Middle frontal gyrus (tissue), 1 donor: ENCODE measurements at regions not wholly inside any gene's neighbourhood (a gene's known extent, or its start where the extent isn't known, plus 50 kb on each side); places are given as distances from the start of the nearest gene placed in this dataset.
"Not testable (repeated sequence)": the region's sequence is repeated elsewhere in the genome, so short reads cannot be mapped to it uniquely, and the experiment has no call there.

Source experiments
- DNase-seq: peaks from one replicate; pipeline ENCODE4 v3.0.0-alpha.2; 2015; ENCODE audit warnings: low spot score; ENCODE audit errors: extremely low spot score

- DNase-seq, result no peak
These were observed 436.5 kb upstream of the SLC30A5 start for GRCh38 chr5:68657055-68657961.

- no peak for DNase-seq
These were observed 434.9 kb upstream of the SLC30A5 start for GRCh38 chr5:68658810-68659372.

DNA sequence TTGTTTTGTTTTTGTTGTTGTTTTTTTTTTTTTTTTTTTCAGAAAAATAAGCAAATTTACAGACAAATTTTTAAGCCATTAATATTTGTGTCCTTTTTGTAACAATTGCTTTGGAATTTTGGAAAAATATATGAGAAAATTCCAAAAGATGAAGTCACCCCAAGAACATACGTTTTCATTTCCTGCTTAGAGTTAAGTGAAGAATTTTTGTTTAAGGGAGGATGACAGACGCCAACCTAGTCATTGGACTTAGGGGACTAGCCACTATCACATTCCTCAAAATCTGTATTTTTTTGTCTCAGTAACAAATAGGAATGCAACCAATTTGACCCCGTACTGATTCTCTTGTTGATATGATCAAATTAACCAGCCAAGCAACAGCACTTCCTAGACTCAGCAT, 433.9 kb upstream of the SLC30A5 start:
- DNase-seq, result no peak

DNA sequence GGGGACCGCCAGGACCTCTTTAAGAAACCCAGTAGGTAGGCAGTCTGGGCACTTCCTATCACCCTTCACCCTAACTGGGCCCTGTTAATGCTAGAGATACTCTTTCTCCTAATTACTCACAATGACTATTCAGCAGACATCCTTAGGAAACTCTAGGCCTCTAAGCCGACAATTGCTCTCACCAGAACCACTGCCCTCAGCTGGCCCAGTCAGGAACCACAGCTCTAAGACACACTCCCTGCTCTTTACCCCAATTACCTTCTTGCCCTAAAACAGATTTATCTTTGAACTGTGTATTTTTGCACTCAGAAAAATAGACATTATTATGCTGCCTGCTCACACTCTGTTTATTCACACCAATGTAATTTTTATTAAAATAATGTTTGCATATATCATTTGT, 432.6 kb upstream of the SLC30A5 start:
- no peak for DNase-seq

- DNase-seq, result no peak
These were observed 431.0 kb upstream of the SLC30A5 start for GRCh38 chr5:68662804-68663307.

DNA sequence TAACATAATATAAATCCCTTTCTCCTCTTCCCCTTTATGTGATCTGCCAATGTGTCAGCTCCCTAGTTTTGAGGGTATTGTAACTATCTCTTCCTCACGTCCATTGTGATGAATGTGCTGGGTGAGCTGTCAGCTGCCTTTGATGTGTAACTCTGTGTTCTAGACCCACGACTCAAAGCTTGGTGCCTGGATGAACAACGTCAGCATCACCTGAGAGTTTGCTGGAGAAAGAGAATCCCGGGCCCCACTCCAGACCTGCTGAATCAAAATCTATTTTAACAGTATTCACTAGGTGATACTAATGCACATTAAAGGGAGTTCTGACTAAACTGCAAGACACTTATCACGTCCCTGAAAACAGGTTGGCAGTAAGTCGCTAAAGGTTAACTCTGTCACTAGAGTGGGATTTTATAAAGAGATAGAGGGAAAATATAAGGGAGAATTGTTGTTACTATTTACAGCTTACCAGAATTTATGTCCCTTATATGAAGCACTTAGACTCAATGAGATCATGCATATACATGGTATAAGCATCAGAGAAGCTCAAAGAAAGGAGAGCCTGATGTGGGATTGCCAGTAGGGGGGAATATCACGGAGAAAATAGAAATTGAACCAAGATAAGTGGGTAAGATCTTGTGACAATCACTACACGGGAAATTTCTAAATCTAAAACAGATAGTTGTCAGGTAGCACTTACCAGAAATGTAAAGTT, 423.8 kb upstream of the SLC30A5 start:
- DNase-seq, result no peak

DNA sequence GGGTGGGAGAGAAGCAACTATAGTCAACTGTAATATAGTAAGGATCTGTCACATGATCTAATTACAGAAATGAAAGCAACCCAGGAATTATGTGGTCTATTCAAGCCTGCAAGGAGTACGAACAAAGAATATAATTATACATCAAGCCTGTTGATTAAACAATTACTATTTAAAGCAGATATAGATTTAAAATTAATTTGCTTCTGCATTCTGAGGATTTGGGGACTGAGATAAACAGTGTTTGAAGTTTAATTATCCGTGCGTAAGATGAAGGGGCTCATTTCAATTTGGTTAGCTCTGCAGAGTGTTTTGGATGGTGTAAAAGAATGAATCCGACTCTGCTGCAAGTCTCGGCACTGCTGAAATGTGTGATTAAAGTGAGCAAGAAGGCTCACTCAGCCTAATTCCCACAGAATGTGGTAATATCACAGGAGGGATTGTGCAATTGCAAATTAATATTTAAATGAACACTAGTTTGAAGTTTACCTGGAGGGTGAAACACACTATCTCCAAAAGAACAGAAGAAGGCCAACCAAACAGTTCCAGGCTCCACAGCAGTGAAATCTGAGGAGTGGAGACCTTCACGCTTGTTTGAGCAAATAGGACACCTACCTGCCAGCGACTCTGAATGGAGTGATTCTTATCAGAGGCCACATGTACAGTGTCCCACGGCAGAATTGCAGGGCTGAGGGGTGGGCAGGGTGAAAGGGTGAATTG, 420.6 kb upstream of the SLC30A5 start:
- DNase-seq, result no peak

DNA sequence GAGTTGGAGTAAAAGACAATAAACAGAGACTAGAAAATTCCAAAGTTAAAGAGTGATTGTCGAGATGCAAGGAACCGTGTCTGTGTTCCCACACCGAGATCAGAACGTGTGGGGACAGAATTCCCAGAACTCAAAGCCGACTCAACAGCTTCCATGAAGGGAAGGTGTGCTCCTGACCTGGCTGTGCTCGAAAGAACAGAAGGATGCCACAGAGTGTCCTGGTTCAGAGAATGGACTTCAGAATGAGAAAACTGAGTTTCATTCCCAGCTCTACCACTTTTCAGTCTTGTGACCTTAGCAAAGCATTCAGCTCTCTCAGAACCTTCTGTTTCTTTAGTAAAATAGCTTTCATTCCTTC, 420.0 kb upstream of the SLC30A5 start:
- no peak for DNase-seq

DNA sequence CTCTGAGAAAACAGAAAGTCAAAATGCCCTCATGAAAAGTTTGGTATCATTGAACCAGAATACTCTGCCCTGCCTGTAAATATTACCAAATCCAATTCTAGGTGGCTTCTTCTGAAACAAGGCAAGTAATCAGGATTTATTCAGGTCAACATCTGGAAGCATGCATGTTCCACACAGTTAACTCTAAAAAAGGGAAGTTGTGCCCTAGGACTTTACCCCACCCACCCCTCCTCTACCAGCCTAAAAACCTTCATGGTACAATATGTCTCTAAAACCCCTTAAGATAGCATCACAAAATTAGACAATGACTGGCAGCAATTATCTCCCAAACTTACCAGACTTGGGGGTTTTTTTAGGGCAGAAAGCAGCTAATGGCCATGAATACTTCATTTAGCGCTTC, 414.8 kb upstream of the SLC30A5 start:
- no peak for DNase-seq

DNA sequence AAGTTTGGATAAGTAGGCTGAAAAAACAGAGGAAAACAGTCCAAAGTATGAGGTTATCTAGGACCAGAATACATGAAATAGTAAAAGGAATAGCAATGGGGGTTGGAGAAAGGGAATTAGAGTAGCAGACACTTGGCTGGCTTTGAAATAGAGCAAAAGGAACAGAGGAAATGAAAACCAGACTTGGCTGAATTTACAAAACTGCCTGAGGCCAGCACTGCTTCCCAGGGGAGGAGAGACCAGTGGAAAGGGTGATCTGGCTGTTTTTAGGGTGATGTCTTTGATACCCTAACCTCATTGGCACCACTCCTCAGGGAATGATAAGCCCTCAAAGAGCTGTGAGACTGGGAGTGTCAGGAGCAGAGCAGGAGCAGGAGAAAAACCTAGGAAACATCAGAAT, 413.4 kb upstream of the SLC30A5 start:
- DNase-seq, result no peak

DNA sequence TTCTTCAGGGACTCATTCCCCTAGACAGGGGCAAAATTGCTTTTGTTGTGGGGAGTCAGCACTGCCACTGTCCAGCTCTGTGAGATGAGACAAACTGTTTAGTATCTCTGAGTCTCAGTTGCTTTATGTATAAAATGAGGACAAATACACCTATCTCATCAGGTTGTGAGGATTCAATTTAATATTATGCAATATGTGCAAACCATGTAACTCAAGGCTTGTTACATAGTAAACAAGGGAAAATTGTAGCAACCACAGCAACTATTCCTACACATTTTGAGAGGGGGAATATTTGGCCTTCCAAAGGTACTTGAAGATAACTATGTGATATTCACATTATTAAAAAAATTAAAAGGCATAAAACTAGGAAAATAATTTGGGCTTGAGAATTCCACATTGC, 411.9 kb upstream of the SLC30A5 start:
- no peak for DNase-seq

DNA sequence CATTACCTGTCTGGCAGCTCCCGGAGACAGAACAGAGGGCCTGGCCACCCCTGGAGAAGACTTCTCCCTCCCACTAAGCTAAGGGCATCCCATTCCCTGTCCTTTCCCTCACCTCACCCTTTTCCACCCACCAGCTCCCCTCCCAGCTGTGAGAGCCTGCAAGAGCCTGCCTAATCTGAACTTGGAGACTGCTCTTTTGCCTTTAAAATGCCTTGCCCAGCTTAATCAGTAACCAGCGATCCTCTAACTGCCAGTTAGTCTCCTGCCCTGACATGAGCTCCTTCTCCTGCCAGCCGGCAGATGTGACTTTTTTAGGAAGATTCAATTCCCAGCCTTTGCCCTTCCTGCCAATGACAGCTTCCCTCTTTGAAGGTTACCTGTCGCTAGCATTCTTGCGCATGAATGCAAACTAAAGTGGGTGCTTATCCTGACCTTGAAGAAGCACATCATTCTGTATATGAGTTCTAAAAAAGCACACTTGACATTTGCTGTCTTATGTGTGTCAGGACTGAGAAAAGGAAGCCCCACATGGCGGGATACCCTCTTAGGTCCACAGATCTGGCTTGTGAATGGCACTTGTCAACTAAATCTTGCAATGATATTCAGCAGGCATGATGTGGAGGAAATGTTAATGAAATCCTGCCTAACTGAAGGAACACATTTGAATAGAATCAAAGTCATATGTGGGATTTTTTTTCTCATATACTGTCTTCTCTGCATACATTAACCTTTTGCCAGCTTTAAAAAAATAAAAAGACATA, 411.2 kb upstream of the SLC30A5 start:
- DNase-seq, result no peak

GRCh38 chr5:68683632-68684036, 410.2 kb upstream of the SLC30A5 start:
- no peak for DNase-seq

GRCh38 chr5:68685863-68686262, 408.0 kb upstream of the SLC30A5 start:
- DNase-seq, result no peak

DNA sequence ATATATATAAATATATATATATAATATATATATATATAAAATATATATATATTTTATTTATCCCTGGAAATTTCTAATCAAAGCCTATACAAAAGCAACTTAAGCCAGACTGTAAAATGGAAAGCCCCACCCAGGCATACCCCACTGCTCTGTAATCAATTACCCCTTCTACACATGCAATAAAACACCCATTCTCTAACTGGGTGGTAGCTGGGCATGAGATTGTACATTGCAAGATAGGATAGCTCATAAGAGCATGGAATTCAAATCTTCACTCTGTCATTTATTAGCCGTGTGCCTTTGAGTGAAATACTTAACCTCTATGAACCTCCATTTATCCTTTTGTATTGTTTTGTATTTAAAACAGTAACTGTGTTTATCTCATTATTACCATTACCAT, 405.3 kb upstream of the SLC30A5 start:
- no peak for DNase-seq

GRCh38 chr5:68689010-68689409, 404.8 kb upstream of the SLC30A5 start:
- DNase-seq, result no peak

- DNase-seq, result not testable (repeated sequence)
These were observed 401.9 kb upstream of the SLC30A5 start for GRCh38 chr5:68691874-68692273.

DNA sequence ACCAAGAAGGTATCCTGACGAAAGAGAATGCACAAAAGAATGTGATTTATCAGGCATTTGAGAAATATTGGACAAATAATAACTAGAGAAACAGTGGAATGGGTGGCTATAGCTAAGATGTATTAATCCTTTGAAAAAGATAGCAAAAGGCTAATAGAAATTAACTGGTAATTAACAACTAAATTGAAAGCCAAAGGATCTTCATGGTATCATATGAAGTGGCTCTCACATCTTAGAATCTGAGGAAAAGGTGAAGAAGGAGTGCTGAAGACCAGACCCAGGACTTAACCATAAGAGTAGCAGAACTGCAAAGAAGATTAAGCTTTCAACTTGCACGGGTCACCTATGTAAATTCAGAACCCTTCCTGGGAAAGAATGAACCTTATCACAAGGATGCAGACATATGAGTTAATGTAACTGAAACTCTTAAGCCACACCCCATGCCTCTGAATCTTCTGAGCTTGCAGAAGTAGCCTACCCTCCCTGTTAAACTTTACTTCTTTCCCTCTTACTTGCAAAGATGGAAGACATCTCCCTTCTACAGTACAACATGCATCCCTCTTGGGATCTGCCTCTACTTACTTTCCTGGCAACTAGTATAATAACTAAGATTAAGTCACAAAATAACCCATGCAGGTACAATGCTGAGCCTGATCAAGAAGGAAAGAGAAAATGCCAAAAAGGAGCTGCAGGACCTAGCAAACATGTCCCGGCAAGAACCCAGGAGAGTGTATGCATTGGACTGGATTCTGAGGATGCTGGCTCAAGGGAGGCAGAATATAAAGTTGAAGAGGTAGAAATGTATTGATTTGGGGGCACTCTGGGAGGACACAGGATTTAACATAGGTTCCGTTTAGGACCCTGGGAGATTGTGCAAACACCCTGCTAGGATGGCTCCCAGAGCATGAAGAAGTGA, 395.5 kb upstream of the SLC30A5 start:
- DNase-seq, result no peak

- no peak for DNase-seq
These were observed 393.8 kb upstream of the SLC30A5 start for GRCh38 chr5:68699966-68700365.

- DNase-seq, result no peak
These were observed 386.2 kb upstream of the SLC30A5 start for GRCh38 chr5:68707575-68707974.
